Upper lobe of right lung (tissue), 1 donor: ENCODE measurements at regions not wholly inside any gene's neighbourhood (a gene's known extent, or its start where the extent isn't known, plus 50 kb on each side); places are given as distances from the start of the nearest gene placed in this dataset.

Experiments
- ATAC-seq: fragments of 200-7000 bp; cut with Tn5 transposase; one replicate; pipeline ENCODE4 v1.9.1; 2020; ENCODE audit warnings: mild to moderate bottlenecking, moderate library complexity
- DNase-seq: peaks from one replicate; pipeline ENCODE4 v3.0.0-alpha.2; 2020
- H3K27ac ChIP-seq: fragments of 200-600 bp; one replicate; pipeline ENCODE4 v1.8.0; 2022
- H3K27me3 ChIP-seq: fragments of 200-600 bp; one replicate; pipeline ENCODE4 v1.8.0; 2022; ENCODE audit warnings: mild to moderate bottlenecking
- H3K36me3 ChIP-seq: fragments of 200-600 bp; one replicate; pipeline ENCODE4 v1.8.0; 2022
- H3K4me1 ChIP-seq: fragments of 200-600 bp; one replicate; pipeline ENCODE4 v1.8.0; 2022
- H3K4me3 ChIP-seq: fragments of 200-600 bp; one replicate; pipeline ENCODE4 v1.8.0; 2022; ENCODE audit warnings: mild to moderate bottlenecking
- H3K9me3 ChIP-seq: fragments of 200-600 bp; one replicate; pipeline ENCODE4 v1.8.0; 2022
- intact Hi-C: fragments of 100-400 bp; cut with DNase I; formaldehyde crosslinking; loops from one replicate; pipeline ENCODE4 v1.11.0; 2022
- TF ChIP-seq, protein P1 (sequence below): fragments of 200-600 bp; IDR thresholded peaks from one replicate; pipeline ENCODE4 v1.8.0; 2022; ENCODE audit warnings: antibody characterized with exemption
- donor health status: DM: no; HTN: yes; CAD: no; lungs with severe emphysema.

DNA sequence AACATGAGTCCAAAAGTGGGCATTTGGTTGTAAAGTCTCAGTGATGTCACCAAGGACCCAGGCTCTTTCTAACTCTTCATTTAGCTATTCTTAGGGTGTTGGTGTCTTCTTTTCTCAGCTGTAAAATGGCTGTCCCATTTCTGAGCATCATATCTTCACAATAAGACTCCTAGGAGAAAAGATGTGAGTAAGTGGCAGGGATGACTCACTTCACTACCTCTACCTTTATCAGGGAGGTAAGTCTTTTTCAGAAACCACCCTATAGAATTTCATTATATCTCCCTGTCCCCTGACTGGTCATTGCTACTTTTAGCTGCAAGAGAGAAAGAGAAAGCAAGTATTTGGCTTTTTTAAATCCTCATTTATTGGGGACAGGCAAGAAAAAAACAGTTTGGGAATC lies 300.2 kb upstream of the RBMS3 start:
- Histone ChIP-seq H3K36me3 (no peaks in the 10 kb centered on the region), H3K9me3 (no peaks in the 10 kb centered on the region), H3K27me3 (no peaks in the 10 kb centered on the region), H3K27ac (no peak overlapping the region), H3K4me3 (no peak overlapping the region), H3K4me1 (no peaks in the 10 kb centered on the region)
- intact Hi-C loops: no loop called here
- DNase-seq: no peak
- no peak for ATAC-seq
- TF ChIP-seq, protein P1, sequence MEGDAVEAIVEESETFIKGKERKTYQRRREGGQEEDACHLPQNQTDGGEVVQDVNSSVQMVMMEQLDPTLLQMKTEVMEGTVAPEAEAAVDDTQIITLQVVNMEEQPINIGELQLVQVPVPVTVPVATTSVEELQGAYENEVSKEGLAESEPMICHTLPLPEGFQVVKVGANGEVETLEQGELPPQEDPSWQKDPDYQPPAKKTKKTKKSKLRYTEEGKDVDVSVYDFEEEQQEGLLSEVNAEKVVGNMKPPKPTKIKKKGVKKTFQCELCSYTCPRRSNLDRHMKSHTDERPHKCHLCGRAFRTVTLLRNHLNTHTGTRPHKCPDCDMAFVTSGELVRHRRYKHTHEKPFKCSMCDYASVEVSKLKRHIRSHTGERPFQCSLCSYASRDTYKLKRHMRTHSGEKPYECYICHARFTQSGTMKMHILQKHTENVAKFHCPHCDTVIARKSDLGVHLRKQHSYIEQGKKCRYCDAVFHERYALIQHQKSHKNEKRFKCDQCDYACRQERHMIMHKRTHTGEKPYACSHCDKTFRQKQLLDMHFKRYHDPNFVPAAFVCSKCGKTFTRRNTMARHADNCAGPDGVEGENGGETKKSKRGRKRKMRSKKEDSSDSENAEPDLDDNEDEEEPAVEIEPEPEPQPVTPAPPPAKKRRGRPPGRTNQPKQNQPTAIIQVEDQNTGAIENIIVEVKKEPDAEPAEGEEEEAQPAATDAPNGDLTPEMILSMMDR: no peak

DNA sequence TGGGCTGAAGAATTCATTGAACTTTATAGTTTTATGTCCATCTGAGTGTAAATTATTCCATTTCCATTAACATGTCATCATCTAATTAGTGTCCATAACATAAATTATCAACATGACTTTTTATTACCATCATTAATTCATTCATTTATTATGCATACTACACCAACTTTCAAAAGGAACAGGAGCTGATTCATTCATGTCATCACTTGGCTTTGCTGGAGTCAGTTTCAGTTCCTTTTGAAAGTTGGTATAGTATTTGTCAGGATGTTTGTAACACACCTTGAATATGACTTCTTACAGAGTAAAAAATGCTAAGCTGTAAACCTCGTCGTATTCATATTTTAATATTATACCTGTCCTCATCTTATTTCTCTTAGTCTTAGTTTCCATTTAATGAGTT lies 298.0 kb upstream of the RBMS3 start:
- H3K36me3 ChIP-seq: no peaks in the 10 kb centered on the region
- H3K4me3 ChIP-seq: no peak overlapping the region
- no peaks in the 10 kb centered on the region for H3K4me1 ChIP-seq
- intact Hi-C loops: no loop called here
- no peak overlapping the region for H3K27ac ChIP-seq
- no peaks in the 10 kb centered on the region for H3K27me3 ChIP-seq
- DNase-seq (no peak), ATAC-seq (no peak)
- TF ChIP-seq, protein P1: no peak
- no peaks in the 10 kb centered on the region for H3K9me3 ChIP-seq

DNA sequence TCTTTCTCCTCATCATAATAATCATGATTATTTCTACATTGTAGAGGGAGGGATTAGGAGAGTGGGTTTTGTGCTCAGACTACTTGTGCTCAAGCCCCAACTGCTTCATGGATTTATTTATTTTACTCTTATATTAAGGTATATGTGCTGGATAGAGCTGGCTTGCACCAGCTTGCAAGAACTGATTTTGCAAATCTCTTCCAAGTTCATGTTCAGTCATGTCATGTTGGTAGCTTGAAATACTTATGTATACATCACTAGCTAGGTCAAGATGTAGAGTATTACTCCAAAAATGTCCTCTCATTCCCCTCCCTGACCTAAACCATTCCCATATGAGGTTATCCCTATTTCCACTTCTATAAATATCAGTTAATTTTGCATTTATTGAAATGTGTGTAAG lies 293.9 kb upstream of the RBMS3 start:
- no peaks in the 10 kb centered on the region for H3K27me3 ChIP-seq
- H3K27ac ChIP-seq: no peak overlapping the region
- no peak for ATAC-seq
- H3K9me3 ChIP-seq: no peaks in the 10 kb centered on the region
- no peaks in the 10 kb centered on the region for H3K36me3 ChIP-seq
- H3K4me3 ChIP-seq: no peak overlapping the region
- TF ChIP-seq, protein P1: no peak
- intact Hi-C loops: no loop called here
- H3K4me1 ChIP-seq: no peaks in the 10 kb centered on the region
- no peak for DNase-seq

DNA sequence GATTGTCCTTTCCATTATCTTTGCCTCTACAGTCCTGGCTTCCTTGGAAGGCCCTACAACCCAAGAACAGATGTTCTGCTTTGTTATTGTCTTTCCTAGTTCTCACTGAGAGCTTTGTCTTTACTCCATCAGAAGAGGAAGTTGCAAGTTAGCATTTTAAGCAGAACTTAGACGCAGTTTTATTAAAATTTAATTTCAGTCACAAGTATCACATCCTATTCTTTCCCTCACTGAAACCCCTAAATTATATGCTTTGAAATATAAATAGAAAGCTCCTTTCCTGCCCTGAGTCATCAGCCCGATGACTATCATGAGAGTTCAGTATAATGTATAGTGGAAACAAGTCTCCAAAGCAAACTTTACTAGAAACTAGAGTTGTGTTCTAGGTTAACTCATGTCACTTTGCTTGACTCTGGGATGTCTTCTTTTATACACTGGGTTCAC lies 291.2 kb upstream of the RBMS3 start:
- TF ChIP-seq, protein P1: no peak
- DNase-seq (no peak), ATAC-seq (no peak)
- Histone ChIP-seq H3K4me3 (no peak overlapping the region), H3K4me1 (no peaks in the 10 kb centered on the region), H3K27ac (no peak overlapping the region), H3K9me3 (no peaks in the 10 kb centered on the region), H3K36me3 (no peaks in the 10 kb centered on the region), H3K27me3 (no peaks in the 10 kb centered on the region)
- intact Hi-C loops: no loop called here

DNA sequence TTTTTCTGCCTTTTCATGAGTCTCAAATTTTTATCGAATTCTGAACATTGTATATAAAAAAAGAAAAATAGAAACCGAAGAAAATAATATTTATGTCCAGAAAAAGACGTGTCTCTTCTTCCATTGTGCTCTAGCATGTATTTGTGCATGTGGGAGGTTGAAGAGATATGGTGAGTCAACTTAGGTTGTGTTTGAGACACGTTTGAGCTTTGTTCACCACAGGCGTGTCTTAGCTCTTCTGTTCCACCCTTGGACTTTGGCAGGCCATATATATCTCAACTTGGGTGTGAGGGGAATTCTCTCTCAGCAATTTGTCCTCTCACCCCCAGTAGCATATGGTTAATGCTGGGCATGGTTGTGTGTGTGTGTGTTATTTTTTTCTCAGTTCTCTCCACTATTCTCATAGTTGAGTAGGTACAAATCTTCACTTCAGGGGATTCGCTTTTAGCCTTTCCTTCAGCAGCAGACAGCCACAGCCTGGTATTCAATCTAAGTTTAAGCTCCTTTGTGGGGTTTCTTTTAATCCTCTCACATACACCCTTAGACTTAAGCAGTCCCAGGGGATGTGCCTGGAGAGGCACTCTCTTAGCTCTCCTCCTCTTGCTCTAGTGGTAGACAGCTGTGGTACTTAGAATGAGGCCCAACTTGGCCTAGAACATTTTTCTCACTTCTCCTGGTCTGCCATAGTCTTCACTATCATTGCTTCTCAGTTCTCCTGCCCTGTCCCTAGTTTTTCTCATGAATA lies 286.5 kb upstream of the RBMS3 start:
- intact Hi-C loops: no loop called here
- H3K27me3 ChIP-seq: no peaks in the 10 kb centered on the region
- no peak overlapping the region for H3K27ac ChIP-seq
- DNase-seq: no peak
- H3K4me1 ChIP-seq: no peaks in the 10 kb centered on the region
- H3K36me3 ChIP-seq: no peaks in the 10 kb centered on the region
- TF ChIP-seq, protein P1: no peak
- H3K9me3 ChIP-seq: no peaks in the 10 kb centered on the region
- no peak overlapping the region for H3K4me3 ChIP-seq
- no peak for ATAC-seq
